Stimulated activated memory B cell treated with anti-CD40 and anti-IgM and Interleukin-4, amounts not matched to agents 10 μg/mL and 1 μg/mL and 100 μg/mL, for 72 hours (primary cell): ENCODE measurements at regions not wholly inside any gene's neighbourhood (a gene's known extent, or its start where the extent isn't known, plus 50 kb on each side); places are given as distances from the start of the nearest gene placed in this dataset.
A peak's percentile ranks its signal among the peaks of the same experiment; 100 is the strongest.
"Not testable (repeated sequence)": the region's sequence is repeated elsewhere in the genome, so short reads cannot be mapped to it uniquely, and the experiment has no call there.

Experiments used
- ATAC-seq: fragments of 150-1000 bp; cut with Tn5 transposase; 2 replicates; pipeline ENCODE4 v1.10.0; 2021
- H3K27ac Mint-ChIP-seq: one replicate; pipeline ENCODE4 v1.8.0; 2022; ENCODE audit warnings: mild to moderate bottlenecking, mixed read lengths
- H3K27me3 Mint-ChIP-seq: one replicate; pipeline ENCODE4 v1.8.0; 2022; ENCODE audit warnings: mixed read lengths
- H3K36me3 Mint-ChIP-seq: one replicate; pipeline ENCODE4 v1.8.0; 2022; ENCODE audit warnings: mixed read lengths
- H3K4me1 Mint-ChIP-seq: one replicate; pipeline ENCODE4 v1.8.0; 2022; ENCODE audit warnings: mixed read lengths
- H3K4me3 Mint-ChIP-seq: one replicate; pipeline ENCODE4 v1.8.0; 2022; ENCODE audit warnings: mild to moderate bottlenecking, moderate library complexity, mixed read lengths
- H3K9me3 Mint-ChIP-seq: one replicate; pipeline ENCODE4 v1.8.0; 2022; ENCODE audit warnings: mixed read lengths

DNA sequence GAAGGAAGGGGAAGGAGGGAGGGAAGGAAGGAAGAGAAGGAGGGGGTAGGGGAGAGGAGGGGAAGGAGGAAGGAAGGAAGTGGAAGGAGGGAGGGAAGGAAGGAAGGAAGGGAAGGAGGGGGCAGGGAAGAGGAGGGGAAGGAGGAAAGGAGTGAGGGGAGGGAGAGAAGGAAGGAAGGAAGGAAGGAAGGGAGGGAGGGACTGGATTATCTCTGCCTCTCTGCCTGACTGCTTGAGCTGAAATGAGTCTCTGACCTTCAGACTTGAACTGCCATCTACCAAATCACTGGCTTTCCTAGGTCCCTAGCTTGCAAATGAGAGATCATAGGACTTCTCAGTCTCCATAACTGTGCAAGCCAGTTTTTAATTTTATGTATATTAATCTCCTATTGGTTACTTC lies 436.8 kb downstream of the PREX1 start:
- Mint-ChIP-seq H3K4me1 (no peaks in the 10 kb centered on the region), H3K36me3 (peaks cover 8% of the 10 kb centered on the region), H3K27me3 (peaks cover 33% of the 10 kb centered on the region)

DNA sequence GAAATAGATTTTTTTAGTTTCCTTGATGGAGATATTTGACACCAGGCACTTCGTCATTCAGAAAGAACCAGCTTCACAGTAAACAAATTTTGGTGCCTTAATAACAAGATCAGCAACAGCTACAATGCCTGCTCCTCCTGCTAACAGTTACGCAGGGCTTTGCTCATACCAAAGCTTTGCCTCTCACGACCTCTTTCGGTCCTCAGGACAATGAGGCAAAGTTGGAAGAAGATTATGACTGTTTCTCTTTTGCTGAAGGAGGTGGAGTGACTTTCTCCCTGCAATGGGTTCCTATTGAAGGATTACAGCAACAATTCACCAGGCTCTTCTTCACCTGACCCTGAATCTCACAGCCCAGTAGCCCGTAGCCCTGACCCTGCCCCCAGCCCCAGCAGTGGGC lies 440.1 kb downstream of the PREX1 start:
- no peak overlapping the region for H3K4me3 Mint-ChIP-seq
- H3K27me3 Mint-ChIP-seq = peaks cover 26% of the 10 kb centered on the region
- peaks cover 14% of the 10 kb centered on the region for H3K9me3 Mint-ChIP-seq
- H3K4me1 Mint-ChIP-seq = no peaks in the 10 kb centered on the region
- no peak for ATAC-seq
- peaks cover 5% of the 10 kb centered on the region for H3K36me3 Mint-ChIP-seq
- no peak overlapping the region for H3K27ac Mint-ChIP-seq

More for the DNA sequence above, 436.8 kb downstream of the PREX1 start:
- no peak overlapping the region for H3K4me3 Mint-ChIP-seq
- no peak overlapping the region for H3K27ac Mint-ChIP-seq
- H3K9me3 Mint-ChIP-seq = peaks cover 16% of the 10 kb centered on the region
- ATAC-seq = no peak

DNA sequence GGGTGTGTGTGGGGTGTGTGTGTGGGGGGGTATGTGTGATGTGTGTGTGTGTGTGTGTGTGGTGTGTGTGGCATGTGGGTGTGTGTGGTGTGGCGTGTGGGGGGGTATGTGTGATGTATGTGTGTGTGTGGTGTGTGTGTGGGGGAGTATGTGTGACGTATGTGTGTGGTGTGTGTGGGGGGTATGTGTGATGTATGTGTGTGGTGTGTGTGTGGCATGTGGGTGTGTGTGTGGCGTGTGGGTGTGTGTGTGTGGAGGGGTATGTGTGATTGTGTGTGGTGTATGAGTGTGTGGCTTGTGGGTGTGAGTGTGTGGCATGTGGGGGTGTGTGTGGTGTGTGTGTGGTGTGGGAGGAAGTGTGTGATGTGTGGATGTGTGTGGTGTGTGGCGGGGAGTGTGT lies 442.3 kb downstream of the PREX1 start:
- peaks cover 42% of the 10 kb centered on the region for H3K27me3 Mint-ChIP-seq
- H3K4me1 Mint-ChIP-seq = no peaks in the 10 kb centered on the region
- H3K36me3 Mint-ChIP-seq = peaks cover 1% of the 10 kb centered on the region
- H3K27ac Mint-ChIP-seq = no peak overlapping the region
- no peak overlapping the region for H3K4me3 Mint-ChIP-seq
- H3K9me3 Mint-ChIP-seq = peaks cover 2% of the 10 kb centered on the region
- ATAC-seq = no peak

DNA sequence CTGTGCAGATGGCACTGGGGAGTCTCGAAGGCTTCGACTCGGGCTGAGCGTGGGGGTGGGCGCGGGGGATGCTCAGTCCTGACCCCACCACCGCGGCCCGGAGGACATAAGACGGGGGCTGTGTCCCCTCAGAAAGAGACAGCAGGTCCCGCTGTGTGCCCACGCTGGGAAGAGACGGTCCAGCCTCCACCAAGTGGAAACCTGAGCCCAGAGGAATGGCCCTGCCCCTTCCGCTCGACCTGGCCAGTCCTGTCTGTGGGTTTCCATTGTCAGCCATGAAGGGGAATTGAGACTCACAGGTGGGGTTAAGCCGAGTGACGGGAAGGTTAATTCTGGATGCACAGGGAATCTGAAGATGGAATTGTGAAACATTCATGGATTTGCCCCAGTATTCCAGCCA lies 442.7 kb downstream of the PREX1 start:
- H3K4me1 Mint-ChIP-seq = no peaks in the 10 kb centered on the region
- no peak overlapping the region for H3K4me3 Mint-ChIP-seq
- peak; percentile 40 for ATAC-seq
- peaks cover 43% of the 10 kb centered on the region for H3K27me3 Mint-ChIP-seq
- no peak overlapping the region for H3K27ac Mint-ChIP-seq
- no peaks in the 10 kb centered on the region for H3K36me3 Mint-ChIP-seq
- H3K9me3 Mint-ChIP-seq = no peaks in the 10 kb centered on the region

DNA sequence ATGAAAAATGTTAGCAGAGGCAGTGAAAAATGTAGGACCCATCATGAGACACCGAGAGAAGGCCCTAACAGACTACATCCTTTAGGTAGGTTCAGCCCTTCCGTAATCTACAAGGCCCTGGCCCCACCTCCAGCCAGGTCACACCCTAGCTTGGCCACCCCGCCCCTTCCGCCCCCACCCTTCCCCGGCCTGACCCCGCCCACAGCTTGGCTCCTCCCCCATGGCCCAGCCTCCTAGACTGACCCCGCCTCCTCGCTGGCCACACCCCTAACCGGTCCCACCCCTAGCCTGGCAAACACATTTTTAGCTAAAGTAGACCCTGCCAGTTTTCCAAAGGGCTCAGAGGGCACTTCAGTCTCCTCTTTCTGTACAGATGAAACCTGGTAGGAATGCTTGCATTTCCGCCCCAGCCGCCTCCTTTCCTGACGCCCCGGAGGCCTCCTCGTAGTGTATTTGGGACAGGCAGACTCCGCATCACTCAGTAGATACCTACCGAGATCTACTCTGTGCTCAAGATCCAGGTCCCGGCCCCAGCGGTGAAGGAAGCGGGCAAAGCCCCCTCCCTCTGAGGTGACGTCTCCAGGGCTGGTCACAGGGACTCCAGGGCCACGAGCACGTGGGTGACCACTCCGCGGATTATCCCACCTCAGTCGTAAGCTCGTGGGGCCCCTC lies 443.5 kb downstream of the PREX1 start:
- H3K27ac Mint-ChIP-seq = no peak overlapping the region
- peak; percentile 58 for ATAC-seq
- H3K36me3 Mint-ChIP-seq = no peaks in the 10 kb centered on the region
- H3K9me3 Mint-ChIP-seq = no peaks in the 10 kb centered on the region
- H3K4me1 Mint-ChIP-seq = no peaks in the 10 kb centered on the region
- H3K27me3 Mint-ChIP-seq = peaks cover 52% of the 10 kb centered on the region
- H3K4me3 Mint-ChIP-seq = no peak overlapping the region

DNA sequence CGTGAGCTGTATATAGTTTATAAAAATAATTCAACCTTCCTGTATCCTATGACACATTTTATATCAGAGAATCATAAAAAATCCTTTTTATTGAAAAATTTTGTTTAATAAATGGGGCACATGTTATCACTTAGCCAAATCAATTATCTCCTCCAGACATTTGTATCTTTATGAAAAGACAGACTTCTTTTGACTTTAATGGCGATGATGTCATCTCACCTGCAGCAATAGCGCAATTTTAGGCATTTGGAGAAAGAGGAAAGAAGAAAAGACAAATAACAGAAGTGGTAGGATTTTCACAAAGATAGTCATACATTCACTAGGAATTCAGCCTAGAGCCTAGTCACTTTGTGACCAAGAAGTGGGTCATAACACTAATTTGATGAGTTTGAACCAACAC lies 444.5 kb downstream of the PREX1 start:
- Mint-ChIP-seq H3K27ac (no peak overlapping the region), H3K9me3 (no peaks in the 10 kb centered on the region), H3K36me3 (no peaks in the 10 kb centered on the region), H3K4me1 (no peaks in the 10 kb centered on the region), H3K4me3 (no peak overlapping the region), H3K27me3 (peaks cover 62% of the 10 kb centered on the region)
- ATAC-seq = no peak

DNA sequence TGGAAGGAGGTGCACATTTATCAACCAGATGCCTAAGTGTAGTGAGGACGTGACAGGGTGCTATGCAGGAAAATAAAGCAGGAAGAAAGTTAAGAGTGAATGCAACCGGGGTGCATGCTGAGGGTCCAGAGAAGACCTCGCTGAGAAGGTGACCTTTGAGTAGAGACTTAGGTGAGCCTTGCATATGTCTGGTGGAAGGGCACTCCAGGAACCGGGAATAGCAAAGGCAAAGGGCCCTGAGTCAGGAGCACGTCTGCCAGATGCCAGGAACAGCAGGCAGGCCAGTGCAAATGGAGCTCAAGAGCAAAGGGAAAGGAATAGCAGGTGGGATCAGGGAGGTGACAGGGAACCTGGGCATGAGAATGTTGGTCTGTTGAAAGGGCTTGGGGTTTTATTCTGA lies 445.5 kb downstream of the PREX1 start:
- Mint-ChIP-seq H3K4me3 (no peak overlapping the region), H3K27me3 (peaks cover 63% of the 10 kb centered on the region), H3K9me3 (no peaks in the 10 kb centered on the region), H3K36me3 (no peaks in the 10 kb centered on the region), H3K27ac (no peak overlapping the region), H3K4me1 (no peaks in the 10 kb centered on the region)
- ATAC-seq = no peak

DNA sequence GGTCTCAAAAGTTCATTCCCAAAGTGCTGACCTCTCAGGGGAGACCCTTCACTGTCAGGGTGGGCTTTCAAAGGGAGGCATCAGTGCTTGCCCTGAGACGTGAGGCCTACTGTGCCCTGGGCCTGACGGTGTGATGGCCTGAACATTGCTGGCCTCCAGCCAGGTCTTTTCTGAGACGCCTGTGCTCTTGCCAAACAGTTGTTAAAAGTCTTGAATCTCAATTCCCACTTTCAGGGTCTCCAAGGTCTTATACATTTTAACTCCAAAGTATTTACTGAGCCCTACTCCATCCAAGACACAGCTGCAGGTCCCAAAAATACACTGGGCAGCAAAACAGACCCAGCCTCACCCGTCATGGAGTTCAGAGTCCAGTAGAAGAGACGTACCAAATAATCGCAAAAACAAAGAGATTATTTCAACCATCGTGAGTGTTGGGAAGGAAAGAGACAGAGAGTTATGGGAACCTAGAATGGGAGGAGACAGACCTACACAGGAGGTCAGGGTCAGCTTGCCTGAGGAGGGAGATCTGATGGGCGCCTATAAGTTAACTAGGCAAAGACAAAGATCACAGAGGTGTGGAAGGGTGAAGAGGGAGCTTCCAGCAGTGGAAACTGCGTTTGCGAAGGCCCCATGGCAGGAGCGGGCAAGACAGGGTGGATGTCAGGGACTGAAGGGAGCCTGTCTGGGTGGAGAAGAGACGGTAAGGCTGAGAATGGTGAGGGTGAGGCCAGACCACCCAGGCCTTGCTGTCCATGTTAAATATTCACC lies 446.3 kb downstream of the PREX1 start:
- no peak for ATAC-seq

DNA sequence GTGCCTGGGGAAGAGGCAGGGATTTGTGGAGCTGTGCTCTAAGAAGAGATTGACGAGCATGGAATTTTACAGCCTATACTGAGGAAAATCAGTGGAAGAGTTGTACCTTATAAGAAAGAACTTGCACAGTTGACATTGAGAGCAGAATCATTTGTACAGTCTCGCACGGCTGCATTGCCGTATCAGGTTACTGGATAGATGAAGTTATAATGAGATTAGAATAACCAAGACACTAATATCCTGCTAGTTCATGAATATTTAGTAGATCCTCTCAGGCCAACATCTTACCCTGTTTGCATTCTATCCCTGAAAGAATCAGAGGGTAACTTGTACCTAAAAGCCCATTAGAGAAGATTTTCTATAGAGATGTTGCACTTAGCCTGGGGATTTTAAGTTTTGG lies 447.1 kb downstream of the PREX1 start:
- H3K27me3 Mint-ChIP-seq = peaks cover 60% of the 10 kb centered on the region
- ATAC-seq = no peak
- H3K36me3 Mint-ChIP-seq = no peaks in the 10 kb centered on the region

More for the DNA sequence above, 446.3 kb downstream of the PREX1 start:
- Mint-ChIP-seq H3K9me3 (no peaks in the 10 kb centered on the region), H3K27ac (no peak overlapping the region), H3K36me3 (no peaks in the 10 kb centered on the region), H3K27me3 (peaks cover 55% of the 10 kb centered on the region), H3K4me3 (no peak overlapping the region), H3K4me1 (no peaks in the 10 kb centered on the region)

DNA sequence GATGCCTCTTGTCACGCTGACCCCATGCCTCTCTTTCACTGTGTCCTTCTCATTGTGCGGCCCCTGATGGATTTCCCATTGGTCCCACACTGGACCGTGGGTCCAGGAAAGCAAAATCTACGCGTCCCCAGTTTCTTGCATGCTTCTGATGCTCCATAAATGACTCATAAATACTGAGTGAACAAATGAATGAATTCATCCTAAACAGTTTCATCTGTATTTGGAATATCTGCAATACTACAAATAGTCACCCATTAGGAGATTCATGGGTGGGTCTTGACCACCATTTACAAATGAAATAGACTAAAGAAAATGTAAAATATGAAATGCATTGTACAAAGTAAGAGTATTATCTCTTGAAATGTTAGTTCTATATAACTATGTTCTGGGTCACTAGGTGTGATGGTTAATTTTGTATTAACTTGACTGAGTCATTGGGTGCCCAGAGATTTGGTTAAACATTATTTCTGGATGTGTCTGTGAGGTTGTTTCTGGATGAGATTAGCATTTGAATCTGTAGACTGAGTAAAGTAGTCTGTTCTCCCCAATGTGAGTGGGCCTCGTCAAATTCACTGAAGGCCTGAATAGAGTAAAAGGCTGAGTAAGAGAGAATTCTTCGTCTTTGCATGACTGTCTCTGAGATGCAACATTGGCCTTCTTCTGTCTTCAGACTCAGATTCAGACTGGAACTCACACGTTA lies 448.7 kb downstream of the PREX1 start:
- H3K4me1 Mint-ChIP-seq = peaks cover 16% of the 10 kb centered on the region
- H3K27ac Mint-ChIP-seq = no peak overlapping the region
- ATAC-seq = no peak
- peaks cover 66% of the 10 kb centered on the region for H3K27me3 Mint-ChIP-seq
- no peaks in the 10 kb centered on the region for H3K9me3 Mint-ChIP-seq
- H3K4me3 Mint-ChIP-seq = no peak overlapping the region
- no peaks in the 10 kb centered on the region for H3K36me3 Mint-ChIP-seq

More for the DNA sequence above, 447.1 kb downstream of the PREX1 start:
- no peak overlapping the region for H3K4me3 Mint-ChIP-seq
- H3K4me1 Mint-ChIP-seq = peaks cover 2% of the 10 kb centered on the region
- no peaks in the 10 kb centered on the region for H3K9me3 Mint-ChIP-seq
- no peak overlapping the region for H3K27ac Mint-ChIP-seq

DNA sequence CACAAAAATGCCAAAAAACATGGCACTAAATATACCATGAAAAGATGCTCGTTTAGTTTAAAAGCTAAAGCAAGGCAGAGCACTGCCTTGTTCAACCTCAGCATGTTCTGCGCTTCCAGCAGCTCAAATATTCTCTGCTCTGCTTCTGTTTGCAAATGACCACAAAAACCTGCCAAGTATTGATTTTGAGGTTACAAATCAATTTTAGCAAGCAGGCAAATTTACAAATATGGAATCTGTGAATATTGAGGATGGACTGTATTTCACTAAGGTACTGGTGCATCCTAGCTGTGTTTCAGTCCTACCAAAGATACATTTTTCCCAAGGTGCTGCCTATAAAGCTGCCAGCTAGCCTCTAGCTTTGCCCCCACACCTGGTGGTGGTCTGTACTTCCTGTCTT lies 449.9 kb downstream of the PREX1 start:
- peaks cover 73% of the 10 kb centered on the region for H3K27me3 Mint-ChIP-seq
- no peak overlapping the region for H3K4me3 Mint-ChIP-seq
- no peak for ATAC-seq
- H3K4me1 Mint-ChIP-seq = peaks cover 22% of the 10 kb centered on the region
- no peaks in the 10 kb centered on the region for H3K9me3 Mint-ChIP-seq
- H3K36me3 Mint-ChIP-seq = no peaks in the 10 kb centered on the region
- no peak overlapping the region for H3K27ac Mint-ChIP-seq

DNA sequence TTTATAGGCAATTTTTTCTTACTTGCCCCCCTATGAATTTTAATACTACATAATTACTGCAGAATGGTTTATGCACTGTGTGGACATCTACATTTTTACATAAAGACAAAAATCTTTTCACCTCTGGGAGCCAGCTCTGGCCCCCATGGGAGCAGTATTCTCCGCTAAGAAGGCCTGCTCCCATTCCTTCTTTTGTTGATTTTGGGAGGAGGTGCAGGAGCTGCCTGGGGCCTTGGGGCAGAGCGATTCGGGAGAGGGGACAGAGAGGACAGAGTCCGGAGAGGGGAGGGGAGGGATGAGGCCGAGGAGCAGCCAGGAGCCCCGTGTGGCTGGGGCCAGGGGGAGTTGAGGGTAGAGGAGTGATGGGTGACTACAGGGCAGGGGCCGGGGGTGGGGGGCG lies 452.0 kb downstream of the PREX1 start:
- no peak overlapping the region for H3K4me3 Mint-ChIP-seq
- H3K9me3 Mint-ChIP-seq = peaks cover 3% of the 10 kb centered on the region
- ATAC-seq = no peak
- no peaks in the 10 kb centered on the region for H3K36me3 Mint-ChIP-seq
- no peak overlapping the region for H3K27ac Mint-ChIP-seq
- peaks cover 55% of the 10 kb centered on the region for H3K27me3 Mint-ChIP-seq
- H3K4me1 Mint-ChIP-seq = peaks cover 22% of the 10 kb centered on the region

DNA sequence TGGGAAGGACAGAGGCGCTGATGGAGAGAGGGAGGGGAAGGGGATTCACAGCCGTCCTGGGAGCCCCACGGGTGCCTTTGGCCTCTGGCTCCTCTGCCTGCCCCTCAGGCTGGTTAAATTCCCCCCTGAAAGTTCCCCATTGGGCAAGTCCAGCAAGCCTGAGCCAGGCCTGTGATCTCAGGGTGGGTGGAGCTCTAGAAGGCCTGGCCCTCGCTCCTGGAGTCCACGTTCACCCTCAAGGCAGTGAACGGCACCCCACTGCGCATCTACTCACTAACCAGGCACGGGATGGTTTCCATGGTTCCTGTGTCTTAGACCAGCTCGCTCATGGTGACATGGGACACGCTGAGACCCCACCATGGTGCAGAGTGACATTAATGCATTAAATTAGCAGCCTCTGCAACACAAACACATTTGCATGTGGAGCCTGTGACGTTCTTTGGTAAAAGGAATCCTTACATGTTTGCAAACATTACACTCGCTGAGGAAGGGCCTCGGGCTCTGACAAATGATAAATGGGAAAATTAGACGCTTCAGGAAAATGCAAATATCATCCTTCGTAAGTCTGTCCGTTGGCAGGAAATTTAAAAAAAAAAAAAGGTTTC lies 452.7 kb downstream of the PREX1 start:
- H3K4me1 Mint-ChIP-seq = peaks cover 22% of the 10 kb centered on the region
- no peak for ATAC-seq
- no peak overlapping the region for H3K4me3 Mint-ChIP-seq
- no peaks in the 10 kb centered on the region for H3K36me3 Mint-ChIP-seq
- H3K27me3 Mint-ChIP-seq = peaks cover 53% of the 10 kb centered on the region
- no peak overlapping the region for H3K27ac Mint-ChIP-seq
- peaks cover 3% of the 10 kb centered on the region for H3K9me3 Mint-ChIP-seq

DNA sequence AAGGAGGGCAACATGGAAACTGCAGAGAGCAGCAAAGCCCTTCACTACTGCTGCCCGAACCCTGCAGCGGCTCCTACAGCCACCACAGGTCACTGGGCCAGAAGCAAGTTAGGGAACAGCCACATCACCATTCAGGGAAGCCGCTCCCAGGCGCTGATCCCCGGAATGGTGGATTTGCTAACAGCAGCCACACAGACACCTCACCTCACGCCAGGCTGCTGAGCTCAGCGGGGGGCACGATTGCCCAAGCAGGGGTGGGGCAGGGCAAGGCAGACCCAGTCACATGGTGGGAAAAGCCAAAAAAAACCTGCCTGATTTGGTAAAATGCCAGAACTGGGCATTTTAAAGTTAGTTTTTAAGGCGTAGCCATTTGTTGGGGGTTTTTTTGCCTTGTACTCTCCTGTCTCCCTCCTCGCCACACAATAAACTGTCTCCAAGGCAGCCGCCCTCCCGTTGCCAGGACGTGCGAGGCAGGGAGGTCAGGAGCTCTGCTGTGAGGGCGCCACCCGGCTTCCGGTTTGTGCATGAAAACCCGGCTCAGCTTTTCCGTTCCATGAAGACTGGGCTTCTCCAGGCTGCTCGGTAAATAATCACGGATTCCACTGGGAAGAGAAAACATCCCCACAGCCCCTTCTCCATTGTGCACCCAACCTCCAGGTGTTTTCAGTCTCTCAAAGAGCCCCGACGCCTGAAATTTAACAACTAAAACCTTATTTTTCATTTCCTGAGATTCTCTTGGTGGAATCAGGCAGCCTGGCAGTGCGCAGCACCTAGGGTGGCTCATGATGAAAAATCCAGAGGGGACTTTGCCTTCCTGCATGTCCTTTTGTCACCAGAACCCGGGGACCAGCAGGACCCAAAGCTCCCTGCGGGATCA lies 453.5 kb downstream of the PREX1 start:
- H3K4me3 Mint-ChIP-seq, H3K9me3 Mint-ChIP-seq, H3K36me3 Mint-ChIP-seq, H3K27ac Mint-ChIP-seq, ATAC-seq: not testable (repeated sequence)
- Mint-ChIP-seq H3K27me3 (peaks cover 45% of the 10 kb centered on the region), H3K4me1 (peaks cover 25% of the 10 kb centered on the region)

DNA sequence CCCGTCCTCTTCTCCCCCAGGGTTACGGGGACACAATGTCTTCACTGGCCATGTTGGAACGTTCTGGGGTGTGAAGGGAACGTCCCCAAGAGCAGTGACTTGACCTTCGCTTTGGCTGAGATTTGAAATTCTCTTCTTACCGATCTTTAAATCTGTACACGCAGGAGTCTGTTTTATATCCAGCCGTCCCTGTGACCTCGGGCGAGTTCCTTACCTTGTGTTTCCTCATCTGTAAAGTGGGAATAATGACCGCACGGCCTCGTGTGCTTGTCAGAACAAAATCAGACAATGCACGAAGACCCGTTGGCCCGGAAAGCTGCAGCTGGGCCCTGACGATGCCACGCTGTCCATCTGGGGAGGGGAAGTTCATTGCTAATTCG lies 454.3 kb downstream of the PREX1 start:
- peaks cover 37% of the 10 kb centered on the region for H3K27me3 Mint-ChIP-seq
- no peak overlapping the region for H3K4me3 Mint-ChIP-seq
- no peaks in the 10 kb centered on the region for H3K36me3 Mint-ChIP-seq
- H3K4me1 Mint-ChIP-seq = peaks cover 27% of the 10 kb centered on the region
- H3K9me3 Mint-ChIP-seq = peaks cover 3% of the 10 kb centered on the region
- no peak for ATAC-seq
- no peak overlapping the region for H3K27ac Mint-ChIP-seq
